ENCODE measurements at regions not wholly inside any gene's neighbourhood (a gene's known extent, or its start where the extent isn't known, plus 50 kb on each side); places are given as distances from the start of the nearest gene placed in this dataset.
A peak's percentile ranks its signal among the peaks of the same experiment; 100 is the strongest.

- peak; percentile 86 for ATAC-seq (ENCODE audit: low read depth)
- Histone ChIP-seq H3K36me3 (ENCODE audit: control insufficient read depth, insufficient read depth, low read length) (no peaks in the 10 kb centered on the region), H2BK15ac (ENCODE audit: low read depth, low read length) (peak overlapping the region; percentile 92; the same call in 1 of the 3 replicates), H2AFZ (replicated peaks; ENCODE audit: low read length, poor library complexity) (no peak overlapping the region), H3K56ac (ENCODE audit: extremely low read depth, insufficient read depth, low read length) (no peak overlapping the region), H2BK120ac (ENCODE audit: low read depth, low read length) (peak overlapping the region; percentile 86), H3K4me3 (ENCODE audit: insufficient read depth, low read depth, low read length) (no peak overlapping the region), H4K20me1 (ENCODE audit: insufficient read depth, low read length) (no peaks in the 10 kb centered on the region), H3K9me1 (ENCODE audit: insufficient read depth, low read length) (no peaks in the 10 kb centered on the region), H3K27me3 (ENCODE audit: control insufficient read depth, insufficient read depth, low read length) (no peaks in the 10 kb centered on the region), H4K5ac (ENCODE audit: low read depth, low read length) (no peak overlapping the region; the same call in 1 of the 2 replicates), H2AK9ac (replicated peaks; ENCODE audit: low read depth, low read length, poor library complexity) (no peak overlapping the region), H3K4me2 (ENCODE audit: low read depth, low read length) (peak overlapping the region; percentile 85), H3K9ac (ENCODE audit: low read depth, low read length) (no peak overlapping the region), H3K27ac (ENCODE audit: insufficient read depth, low read length) (no peak overlapping the region), H3K4ac (ENCODE audit: low read depth, low read length) (peak overlapping the region; percentile 37; the same call in 1 of the 2 replicates), H4K91ac (ENCODE audit: insufficient read depth, low read depth, low read length) (0 out of 2 replicates have a peak overlapping the region, but pooled peaks have one; percentile 50), H3K4me1 (ENCODE audit: control insufficient read depth, insufficient read depth, low read length) (peaks cover 4% of the 10 kb centered on the region), H2AK5ac (ENCODE audit: low read depth, low read length) (peak overlapping the region; percentile 75), H2BK5ac (ENCODE audit: low read depth, low read length, poor library complexity, severe bottlenecking) (no peak overlapping the region), H3K18ac (ENCODE audit: low read depth, low read length) (peak overlapping the region; percentile 81; the same call in 1 of the 2 replicates), H3K9me3 (ENCODE audit: control insufficient read depth, insufficient read depth, low read length) (no peaks in the 10 kb centered on the region), H2BK20ac (ENCODE audit: low read depth, low read length) (peak overlapping the region; percentile 87; the same call in 1 of the 2 replicates), H4K8ac (ENCODE audit: low read depth in 2 of 2, low read length in 2 of 2) (no peak overlapping the region; a peak in 1 of 4 replicates), H3K14ac (replicated peaks; ENCODE audit: low read depth, low read length) (peak overlapping the region; percentile 57), H3K79me1 (ENCODE audit: low read depth in 1 of 2, low read length in 2 of 2) (no peaks in the 10 kb centered on the region), H3K23ac (ENCODE audit: low read depth, low read length) (no peak overlapping the region; the same call in 1 of the 2 replicates)
- no CpG with 5 or more reads among the region's 5 CpGs for WGBS, 2 experiments (ENCODE audit: extremely low coverage in 2 of 2, insufficient read length in 1 of 2)
- BruUV-seq (replicated peaks), result no TSS peak
- DNase-seq, result peak; percentile 72
- POLR2A ChIA-PET (ENCODE audit: unreplicated experiment), result no interaction called here
- no peak for TF ChIP-seq CTCF (conservative IDR thresholded peaks at IDR 0.05; ENCODE audit: low read depth, low read length)
- peak; percentile 42; the same call in 1 of the 2 replicates for TF ChIP-seq FOS (IDR thresholded peaks at IDR 0.05; ENCODE audit: low read depth, low read length)
- no peak for TF ChIP-seq MXI1 (IDR thresholded peaks at IDR 0.05; ENCODE audit: borderline replicate concordance, low read depth, low read length)
- intact Hi-C loops (cut with micrococcal nuclease) (no loop called here), dilution Hi-C loops (cut with HindIII; ENCODE audit: low sequenced_read_pairs, unreplicated experiment) (no loop called here), in situ Hi-C loops (cut with MboI; ENCODE audit: low sequenced_read_pairs) (no loop called here)
- CTCF ChIA-PET, result no interaction called here
Observed at GRCh38 chr17:71327376-71328059, 793.3 kb upstream of the SOX9 start.

Measured in IMR-90 (cell line).